ENCODE measurements at regions not wholly inside any gene's neighbourhood (a gene's known extent, or its start where the extent isn't known, plus 50 kb on each side); places are given as distances from the start of the nearest gene placed in this dataset.
"Not testable (repeated sequence)": the region's sequence is repeated elsewhere in the genome, so short reads cannot be mapped to it uniquely, and the experiment has no call there.

GRCh38 chr2:128593879-128594650 is 275.4 kb upstream of the HS6ST1 start:
- no peak for DNase-seq (ENCODE audit: low read depth, low spot score)

GRCh38 chr2:128594651-128594910 is 275.9 kb upstream of the HS6ST1 start:
- DNase-seq (ENCODE audit: low read depth, low spot score), result no peak

GRCh38 chr2:128594953-128595677 is 276.4 kb upstream of the HS6ST1 start:
- no peak for DNase-seq (ENCODE audit: low read depth, low spot score)

- no peak for DNase-seq (ENCODE audit: low read depth, low spot score)
Observed at GRCh38 chr2:128595763-128596395, 277.2 kb upstream of the HS6ST1 start.

DNA sequence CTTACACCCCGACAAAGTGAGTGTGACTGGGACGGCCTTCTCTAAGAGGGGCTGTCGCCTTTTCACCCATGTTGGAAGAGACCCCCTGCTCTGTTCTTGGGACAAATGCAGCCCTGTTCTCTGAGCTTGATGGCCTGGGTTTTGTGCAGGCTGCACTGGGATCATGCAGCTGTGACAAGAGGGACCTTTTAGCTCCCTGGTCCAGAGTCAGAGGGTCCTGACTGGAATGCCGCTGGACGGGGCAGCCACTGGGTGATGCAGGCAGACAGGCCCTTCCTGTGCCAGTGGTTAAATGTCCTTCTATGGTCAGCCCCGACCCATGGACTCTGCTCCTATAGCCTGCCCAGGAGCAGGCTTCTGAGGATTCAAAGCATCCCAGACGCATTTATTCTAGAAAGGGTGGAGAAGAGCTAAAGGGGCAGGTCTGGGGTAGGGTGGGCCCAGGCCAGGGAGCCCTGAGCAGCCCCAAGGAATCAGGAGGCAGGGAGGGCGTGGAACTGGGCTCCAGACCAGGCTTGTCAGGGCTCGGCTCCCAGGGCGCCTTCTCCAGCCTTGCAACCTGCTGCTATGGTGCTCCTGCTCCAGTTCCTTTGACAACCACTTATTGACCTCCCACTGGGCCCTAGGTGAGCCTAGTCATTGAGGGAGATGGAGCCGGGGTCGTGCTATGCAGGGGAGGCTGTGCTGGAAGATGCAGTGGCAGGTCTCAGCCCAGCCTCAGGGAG is 277.9 kb upstream of the HS6ST1 start:
- DNase-seq (ENCODE audit: low read depth, low spot score), result no peak

DNA sequence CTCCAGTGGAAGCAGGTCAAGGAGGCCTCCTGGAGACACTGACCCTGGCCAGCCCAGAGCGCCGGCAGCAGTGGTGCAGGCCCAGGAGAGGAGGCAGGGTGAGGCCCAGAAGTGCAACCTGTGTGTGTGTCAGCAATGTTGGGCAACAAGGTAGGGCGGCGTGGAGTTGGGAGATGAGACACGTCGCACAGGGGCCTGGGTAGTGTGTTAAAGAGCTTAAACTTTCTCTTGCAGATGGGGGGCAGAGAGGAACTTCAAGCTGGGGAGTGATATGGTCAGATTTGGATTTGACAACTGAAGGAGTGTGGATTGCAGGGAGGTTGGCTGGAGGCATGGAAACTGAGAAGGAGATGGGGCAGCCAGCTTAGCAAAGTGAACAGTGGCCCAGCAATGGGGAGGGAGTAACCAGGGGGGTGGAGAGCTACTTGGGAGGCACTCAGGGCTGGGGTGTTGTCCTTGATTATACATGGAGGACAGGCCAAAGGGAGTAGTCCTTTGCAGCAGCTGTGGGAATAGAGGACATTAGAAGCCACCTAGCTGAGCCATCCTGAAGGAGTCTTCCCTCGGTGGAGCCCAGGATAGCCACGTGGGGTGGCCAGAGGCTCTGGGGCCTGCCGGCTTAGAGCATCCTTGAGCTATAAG is 278.6 kb upstream of the HS6ST1 start:
- DNase-seq (ENCODE audit: low read depth, low spot score), result no peak

DNA sequence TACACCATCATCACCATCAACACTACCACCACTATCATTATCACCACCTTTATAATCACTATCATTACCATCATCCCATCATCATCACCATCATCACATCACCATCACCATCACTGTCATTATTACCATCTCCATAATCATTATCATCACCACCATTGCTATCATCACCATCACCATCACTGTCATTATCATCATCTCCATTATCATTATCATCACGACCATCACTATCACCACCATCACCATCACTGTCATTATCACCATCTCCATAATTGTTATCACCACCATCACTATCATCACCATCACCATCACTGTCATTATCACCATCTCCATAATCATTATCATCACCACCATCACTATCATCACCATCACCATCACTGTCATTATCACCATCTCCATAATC is 279.6 kb upstream of the HS6ST1 start:
- DNase-seq (ENCODE audit: low read depth, low spot score), result not testable (repeated sequence)

DNA sequence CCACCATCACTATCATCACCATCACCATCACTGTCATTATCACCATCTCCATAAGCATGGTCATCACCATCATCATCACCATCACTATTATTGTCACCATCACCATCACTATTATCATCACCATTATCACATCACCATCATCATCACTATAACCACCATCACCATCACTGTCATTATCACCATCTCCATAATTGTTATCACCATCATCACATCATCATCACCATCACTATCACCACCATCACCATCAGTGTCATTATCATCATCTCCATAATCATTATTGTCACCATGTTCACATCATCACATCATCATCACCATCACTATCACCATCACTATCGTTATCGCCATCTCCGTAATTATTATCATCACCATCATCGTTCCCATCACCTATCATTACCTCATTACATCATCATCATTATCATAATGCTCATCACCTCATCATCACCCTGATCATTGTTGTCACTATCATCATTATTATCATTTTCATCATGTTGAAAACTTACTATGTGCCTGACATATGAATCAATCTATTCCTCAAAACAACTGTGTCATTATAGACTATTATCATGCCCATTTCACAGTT is 280.3 kb upstream of the HS6ST1 start:
- DNase-seq (ENCODE audit: low read depth, low spot score), result no peak

GRCh38 chr2:128599700-128600099 is 281.0 kb upstream of the HS6ST1 start:
- no peak for DNase-seq (ENCODE audit: low read depth, low spot score)

DNA sequence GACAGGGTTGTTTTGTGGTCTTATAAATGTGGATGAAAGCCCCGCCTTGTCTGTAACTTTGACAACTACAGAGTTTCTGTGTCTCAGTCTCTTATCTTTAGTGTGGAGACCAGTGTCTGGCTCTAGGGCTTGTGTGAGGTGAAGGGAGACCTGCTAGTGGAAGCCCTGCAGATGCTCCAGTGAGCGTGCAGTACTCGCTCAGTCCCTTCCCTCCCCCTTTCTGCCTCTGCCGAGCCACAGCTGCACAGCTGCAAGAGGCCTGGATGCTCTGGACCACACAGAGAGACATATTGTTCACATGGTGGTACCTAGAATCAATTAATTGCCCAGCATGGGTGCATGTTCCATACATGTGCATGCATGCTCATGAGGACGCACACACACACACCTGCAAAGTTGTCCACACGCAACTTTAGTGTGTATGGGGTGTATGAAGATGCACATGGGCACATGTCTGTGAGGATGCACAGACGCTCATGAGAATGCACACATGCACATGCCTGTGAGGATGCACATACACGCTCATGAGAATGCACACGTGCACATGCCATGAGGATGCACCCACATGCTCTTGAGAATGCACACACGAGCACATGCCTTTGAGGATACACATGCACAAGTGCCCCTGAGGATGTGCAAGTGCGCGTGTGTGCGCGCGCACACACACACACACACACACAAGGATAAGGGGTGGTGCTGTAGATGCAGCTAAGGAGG is 282.1 kb upstream of the HS6ST1 start:
- no peak for DNase-seq (ENCODE audit: low read depth, low spot score)

DNA sequence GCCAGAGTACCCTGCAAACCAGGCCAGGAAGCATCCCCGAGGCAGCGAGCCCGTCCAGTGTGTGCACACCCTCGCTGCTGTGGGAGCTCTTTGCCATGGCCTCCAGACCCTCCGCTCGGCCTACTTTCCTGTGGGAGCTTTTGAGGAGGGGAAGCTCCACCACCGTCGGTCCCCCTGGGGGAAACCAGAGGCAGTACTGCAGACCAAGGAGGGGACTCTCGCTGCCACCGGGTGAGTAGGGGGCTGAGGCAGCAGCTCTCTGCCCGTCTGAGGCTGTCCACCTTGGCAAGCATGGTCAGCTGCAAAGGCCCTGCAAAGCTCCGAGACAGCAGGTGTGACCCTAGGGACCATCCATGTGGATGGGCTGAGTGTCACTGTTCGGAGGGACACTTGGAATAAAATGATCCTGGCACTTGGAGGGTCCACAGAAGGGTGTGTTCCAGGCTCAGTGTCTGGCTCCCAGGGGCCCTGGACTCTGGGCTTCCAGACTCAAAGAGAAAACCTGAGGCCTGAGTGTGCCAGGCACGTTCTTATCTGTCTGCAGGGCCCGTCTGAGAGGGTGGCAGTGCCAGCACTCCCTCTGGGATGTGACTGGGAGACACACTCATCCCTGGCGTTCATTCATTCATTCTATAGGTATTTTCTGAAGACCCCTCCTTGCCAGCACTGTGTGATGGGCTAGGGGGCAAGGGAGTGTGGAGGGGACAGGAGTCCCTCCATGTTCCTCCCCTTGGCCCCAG is 282.8 kb upstream of the HS6ST1 start:
- no peak for DNase-seq (ENCODE audit: low read depth, low spot score)

DNA sequence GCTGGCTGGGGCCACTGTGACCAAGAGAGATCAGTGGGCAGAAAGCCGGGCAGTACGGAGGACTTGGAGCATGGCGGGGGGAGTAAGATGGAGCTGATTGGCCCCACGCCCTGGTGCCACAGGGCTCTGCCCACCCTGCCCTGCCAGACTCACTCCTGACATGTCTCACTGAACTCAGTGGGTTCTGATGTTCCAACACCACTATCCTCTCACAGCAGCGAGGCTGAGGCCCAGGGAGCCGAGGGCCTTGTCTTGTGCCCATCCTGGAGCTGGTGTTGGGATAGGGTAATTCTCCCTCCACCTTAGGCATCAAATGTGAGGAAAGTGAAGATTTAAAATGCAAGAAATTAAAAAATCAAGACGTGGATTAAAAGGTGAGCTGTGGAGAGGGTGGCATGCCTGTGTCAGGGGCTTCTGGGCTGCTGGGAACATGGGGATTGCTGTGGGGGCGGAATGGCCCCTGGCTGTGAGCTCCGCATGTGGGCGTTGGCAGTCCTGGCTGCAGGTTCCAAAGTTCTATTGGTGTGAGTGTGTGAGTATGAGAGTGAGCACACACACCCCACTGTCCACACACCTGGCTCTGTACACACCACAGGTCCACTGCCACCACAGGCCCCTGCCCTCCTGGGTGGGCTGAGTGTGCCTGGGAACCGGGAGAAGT is 283.5 kb upstream of the HS6ST1 start:
- DNase-seq (ENCODE audit: low read depth, low spot score), result no peak

DNA sequence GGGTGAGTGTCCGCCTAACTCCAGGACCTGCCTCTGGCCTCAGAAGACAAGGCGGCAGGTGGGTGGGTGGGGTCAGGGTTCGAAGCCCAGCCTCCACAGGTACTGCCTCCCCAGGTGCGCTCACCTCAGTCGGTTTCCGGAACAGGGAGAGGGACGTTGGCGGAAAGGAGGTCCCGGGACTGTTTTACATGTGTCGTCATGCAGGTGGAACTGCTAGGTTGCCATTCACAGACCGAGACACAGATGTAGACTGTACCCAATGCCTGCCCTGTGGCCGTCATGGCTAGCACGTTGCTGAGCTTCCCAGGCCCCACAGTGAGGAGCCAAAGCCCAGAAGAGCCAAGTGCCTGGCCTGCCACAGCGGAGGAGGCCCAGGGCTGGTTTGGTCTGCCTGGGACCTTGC is 284.0 kb upstream of the HS6ST1 start:
- no peak for DNase-seq (ENCODE audit: low read depth, low spot score)

DNA sequence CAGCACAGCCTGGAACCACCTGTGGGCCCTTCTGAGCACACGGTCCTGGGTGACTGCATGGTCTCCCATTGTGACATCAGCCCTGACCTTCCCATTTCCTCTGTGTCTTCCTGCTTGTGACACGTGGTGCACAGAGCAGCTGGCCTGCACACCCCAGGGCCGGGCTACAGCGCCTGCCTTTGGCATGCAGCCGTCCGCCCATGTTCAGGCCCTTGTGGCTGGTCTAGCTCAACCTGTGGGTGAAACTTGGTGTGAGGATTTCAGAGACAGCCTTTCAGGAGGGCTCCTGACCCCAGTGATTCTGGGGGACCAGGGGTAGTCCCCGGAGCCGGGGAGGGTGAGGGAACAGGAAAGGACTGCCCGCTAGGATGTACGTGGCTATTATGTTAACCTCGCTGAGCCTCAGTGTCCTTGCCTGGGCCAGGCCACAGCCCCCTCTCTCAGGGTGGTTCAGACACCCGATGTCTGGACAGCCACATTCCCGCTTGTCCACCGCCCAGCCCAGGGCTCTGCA is 284.8 kb upstream of the HS6ST1 start:
- no peak for DNase-seq (ENCODE audit: low read depth, low spot score)

- no peak for DNase-seq (ENCODE audit: low read depth, low spot score)
Observed at GRCh38 chr2:128604045-128604444, 285.4 kb upstream of the HS6ST1 start.

GRCh38 chr2:128604581-128604980 is 285.9 kb upstream of the HS6ST1 start:
- not testable (repeated sequence) for DNase-seq (ENCODE audit: low read depth, low spot score)

DNA sequence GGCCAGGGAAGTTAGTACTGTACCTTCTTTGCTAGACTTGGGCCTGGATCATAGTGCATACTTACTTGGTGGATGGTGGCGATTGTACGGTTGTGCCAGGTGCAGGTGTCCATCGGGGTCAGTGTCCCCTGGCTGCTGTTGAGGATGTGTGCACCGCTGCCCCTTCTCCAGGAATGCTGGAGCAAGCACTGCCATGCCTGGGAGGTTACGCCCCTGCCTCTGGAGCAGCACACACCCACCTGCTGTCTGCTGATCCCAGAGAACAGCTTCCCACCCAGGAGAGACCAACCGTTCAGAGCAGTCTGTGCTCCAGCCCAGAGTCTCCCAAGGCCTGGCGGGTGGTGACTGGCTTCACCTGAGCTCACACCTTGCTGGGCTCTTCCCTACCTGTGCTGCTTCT is 286.8 kb upstream of the HS6ST1 start:
- DNase-seq (ENCODE audit: low read depth, low spot score), result no peak

DNA sequence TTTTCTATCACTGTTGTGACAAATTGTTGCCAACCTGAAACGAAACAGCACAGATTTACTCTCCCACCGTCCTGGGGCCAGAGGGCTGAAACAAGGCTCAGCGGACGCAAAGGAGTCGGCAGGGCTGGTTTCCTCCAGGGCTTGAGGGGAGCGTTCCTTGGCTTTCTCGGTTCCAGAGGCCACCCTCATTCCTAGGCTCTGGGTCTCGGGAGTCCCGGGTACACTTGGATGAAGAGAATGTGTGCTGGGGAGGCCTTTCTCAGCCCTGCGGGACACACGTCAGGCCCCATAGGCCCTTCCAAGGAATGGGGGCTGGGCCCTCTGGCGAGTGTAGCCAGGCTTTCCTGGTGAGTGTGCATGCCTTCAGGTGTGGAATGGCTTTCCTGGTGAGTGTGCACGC is 287.3 kb upstream of the HS6ST1 start:
- DNase-seq (ENCODE audit: low read depth, low spot score), result no peak

DNA sequence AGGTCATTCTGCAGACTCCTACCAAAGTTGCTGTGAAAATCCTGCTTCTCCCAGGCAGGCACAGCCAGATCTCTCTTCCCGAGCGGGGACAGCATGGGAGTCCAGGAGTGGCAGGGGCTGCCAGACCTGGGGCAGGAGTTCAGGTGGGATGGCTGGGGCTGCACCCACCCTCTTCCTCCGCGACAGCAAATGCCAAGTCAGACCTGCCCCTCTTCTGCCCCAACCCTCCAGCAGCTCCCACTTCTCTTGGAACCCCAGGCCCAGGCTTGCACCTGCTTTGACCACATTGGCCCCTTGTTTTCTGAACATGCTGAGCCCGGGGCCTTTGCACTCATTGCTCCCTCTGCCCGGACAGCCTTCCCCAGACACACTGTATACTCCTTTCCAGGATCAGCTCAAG is 288.2 kb upstream of the HS6ST1 start:
- DNase-seq (ENCODE audit: low read depth, low spot score), result no peak
